ENCODE measurements at regions not wholly inside any gene's neighbourhood (a gene's known extent, or its start where the extent isn't known, plus 50 kb on each side); places are given as distances from the start of the nearest gene placed in this dataset.

GRCh38 chr3:25142609-25143355, 285.3 kb upstream of the RARB start:
- BruUV-seq (replicated peaks), result no TSS peak
- Mint-ChIP-seq H3K27ac (ENCODE audit: unreplicated experiment) (no peak overlapping the region), H3K9me3 (ENCODE audit: unreplicated experiment) (no peaks in the 10 kb centered on the region), H3K4me3 (ENCODE audit: unreplicated experiment) (no peak overlapping the region), H3K4me1 (ENCODE audit: low read depth, unreplicated experiment) (no peaks in the 10 kb centered on the region), H3K36me3 (ENCODE audit: insufficient read depth, unreplicated experiment) (no peaks in the 10 kb centered on the region), H3K27me3 (ENCODE audit: insufficient read depth, unreplicated experiment) (no peaks in the 10 kb centered on the region)
- TF ChIP-seq CTCF (IDR thresholded peaks at IDR 0.05; ENCODE audit: insufficient read depth in 1 of 2, low read depth in 1 of 2, low read length in 1 of 2, severe bottlenecking in 1 of 2, unreplicated experiment in 1 of 2), result no peak
- no peak overlapping the region for H3K4me3 ChIP-seq (ENCODE audit: low read depth, low read length)
- H3K27me3 ChIP-seq (replicated peaks; ENCODE audit: control insufficient read depth, insufficient read depth, low read length), result no peaks in the 10 kb centered on the region
- no peak for DNase-seq
- ChIA-PET POLR2A (no interaction called here), CTCF (no interaction called here)
- H3K36me3 ChIP-seq (ENCODE audit: control insufficient read depth, insufficient read depth, low read length), result no peaks in the 10 kb centered on the region
- H3K4me1 ChIP-seq, result peaks cover 3% of the 10 kb centered on the region; the same call in 1 of the 2 replicates
- intact Hi-C loops (cut with micrococcal nuclease; ENCODE audit: unreplicated experiment), result loop anchor here (10.0 kb wide), 1 partner anchor 292 kb away; no protein-coding TSS in a partner anchor
- H3K9me3 ChIP-seq, result no peaks in the 10 kb centered on the region

GRCh38 chr3:25143356-25144025, 284.6 kb upstream of the RARB start:
- peaks cover 7% of the 10 kb centered on the region; the same call in 1 of the 2 replicates for H3K4me1 ChIP-seq
- ChIA-PET CTCF (no interaction called here), POLR2A (no interaction called here)
- H3K36me3 ChIP-seq (ENCODE audit: control insufficient read depth, insufficient read depth, low read length), result no peaks in the 10 kb centered on the region
- Mint-ChIP-seq H3K36me3 (ENCODE audit: insufficient read depth, unreplicated experiment) (no peaks in the 10 kb centered on the region), H3K4me3 (ENCODE audit: unreplicated experiment) (no peak overlapping the region), H3K4me1 (ENCODE audit: low read depth, unreplicated experiment) (peaks cover 3% of the 10 kb centered on the region), H3K27me3 (ENCODE audit: insufficient read depth, unreplicated experiment) (no peaks in the 10 kb centered on the region), H3K9me3 (ENCODE audit: unreplicated experiment) (no peaks in the 10 kb centered on the region), H3K27ac (ENCODE audit: unreplicated experiment) (no peak overlapping the region)
- intact Hi-C loops (cut with micrococcal nuclease; ENCODE audit: unreplicated experiment), result loop anchor here (10.0 kb wide), 1 partner anchor 291 kb away; no protein-coding TSS in a partner anchor
- H3K4me3 ChIP-seq (ENCODE audit: low read depth, low read length), result no peak overlapping the region
- TF ChIP-seq CTCF (IDR thresholded peaks at IDR 0.05; ENCODE audit: insufficient read depth in 1 of 2, low read depth in 1 of 2, low read length in 1 of 2, severe bottlenecking in 1 of 2, unreplicated experiment in 1 of 2), result no peak
- BruUV-seq (replicated peaks), result no TSS peak
- no peaks in the 10 kb centered on the region for H3K9me3 ChIP-seq
- DNase-seq, result no peak
- H3K27me3 ChIP-seq (replicated peaks; ENCODE audit: control insufficient read depth, insufficient read depth, low read length), result no peaks in the 10 kb centered on the region

GRCh38 chr3:25144430-25144829, 283.6 kb upstream of the RARB start:
- H3K9me3 Mint-ChIP-seq (ENCODE audit: unreplicated experiment), result no peaks in the 10 kb centered on the region
- Histone ChIP-seq H3K4me1 (peaks cover 16% of the 10 kb centered on the region), H3K36me3 (ENCODE audit: control insufficient read depth, insufficient read depth, low read length) (no peaks in the 10 kb centered on the region), H3K4me3 (ENCODE audit: low read depth, low read length) (no peak overlapping the region), H3K27me3 (replicated peaks; ENCODE audit: control insufficient read depth, insufficient read depth, low read length) (no peaks in the 10 kb centered on the region), H3K9me3 (no peaks in the 10 kb centered on the region)
- no peak overlapping the region for H3K4me3 Mint-ChIP-seq (ENCODE audit: unreplicated experiment)
- intact Hi-C loops (cut with micrococcal nuclease; ENCODE audit: unreplicated experiment), result loop anchor here (10.0 kb wide), 1 partner anchor 290 kb away; no protein-coding TSS in a partner anchor
- no peak overlapping the region for H3K27ac Mint-ChIP-seq (ENCODE audit: unreplicated experiment)
- ChIA-PET CTCF (no interaction called here), POLR2A (no interaction called here)
- no peak for TF ChIP-seq CTCF (IDR thresholded peaks at IDR 0.05; ENCODE audit: insufficient read depth in 1 of 2, low read depth in 1 of 2, low read length in 1 of 2, severe bottlenecking in 1 of 2, unreplicated experiment in 1 of 2)
- no peak for DNase-seq
- no peaks in the 10 kb centered on the region for H3K27me3 Mint-ChIP-seq (ENCODE audit: insufficient read depth, unreplicated experiment)
- peaks cover 5% of the 10 kb centered on the region for H3K36me3 Mint-ChIP-seq (ENCODE audit: insufficient read depth, unreplicated experiment)
- H3K4me1 Mint-ChIP-seq (ENCODE audit: low read depth, unreplicated experiment), result peaks cover 10% of the 10 kb centered on the region
- no TSS peak for BruUV-seq (replicated peaks)

Data from Caco-2 (cell line).